ENCODE measurements at regions not wholly inside any gene's neighbourhood (a gene's known extent, or its start where the extent isn't known, plus 50 kb on each side); places are given as distances from the start of the nearest gene placed in this dataset.
A peak's percentile ranks its signal among the peaks of the same experiment; 100 is the strongest.

DNA sequence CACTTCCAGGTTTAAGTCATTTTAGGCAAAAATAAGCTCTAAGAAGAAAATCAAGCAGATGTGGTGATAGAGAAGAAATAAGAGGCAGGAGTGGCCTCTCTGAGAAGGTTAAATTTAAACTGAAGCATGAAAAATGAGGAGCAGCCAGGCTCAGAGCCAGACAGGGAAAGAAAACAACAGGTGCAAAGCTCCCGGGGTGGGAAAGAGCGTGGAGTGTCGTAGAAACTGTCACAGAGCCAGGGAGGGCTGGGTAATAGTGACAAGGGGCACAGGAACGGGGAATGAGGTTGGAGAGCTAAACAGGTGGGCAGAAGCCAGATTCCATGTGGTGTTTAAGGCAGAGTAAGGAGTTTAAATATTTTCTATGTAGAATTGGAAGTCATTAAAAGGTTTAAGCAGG, 132.1 kb upstream of the BLID start:
- no peaks in the 10 kb centered on the region for H3K27me3 ChIP-seq (ENCODE audit: control insufficient read depth, insufficient read depth, low read length)
- peak; percentile 88 for DNase-seq
- peaks cover 24% of the 10 kb centered on the region for H3K4me1 ChIP-seq (ENCODE audit: control insufficient read depth, insufficient read depth, low read length)
- H3K36me3 ChIP-seq (ENCODE audit: control insufficient read depth, insufficient read depth, low read length) = no peaks in the 10 kb centered on the region
- no peak overlapping the region for H3K4me3 ChIP-seq (ENCODE audit: low read length)
- peak overlapping the region; percentile 84 for H3K27ac ChIP-seq (ENCODE audit: low read length)
- no peaks in the 10 kb centered on the region for H3K9me3 ChIP-seq (replicated peaks; ENCODE audit: control insufficient read depth, low read depth, low read length)
- 9% methylated on average over 4 of the region's 4 CpGs for WGBS (ENCODE audit: insufficient coverage)

DNA sequence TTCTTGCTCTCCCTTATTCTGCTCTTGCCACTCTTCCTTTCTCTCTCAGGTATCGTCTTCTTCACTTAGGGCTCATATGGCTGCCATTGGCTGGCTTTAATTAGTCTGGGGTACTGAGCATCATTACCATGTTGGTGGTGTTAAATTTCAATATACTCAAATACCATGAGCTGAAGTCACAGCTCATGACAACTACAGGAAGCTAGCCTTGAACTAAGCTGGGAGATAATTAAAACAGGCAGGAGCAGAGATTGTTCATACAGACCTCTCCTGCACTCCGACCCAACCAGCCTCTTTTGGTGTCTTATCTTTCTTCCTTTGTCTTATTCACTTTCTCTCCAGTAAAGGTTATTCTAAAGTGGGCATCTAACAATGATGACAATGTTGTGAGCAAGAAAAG, 130.9 kb upstream of the BLID start:
- Histone ChIP-seq H3K27me3 (ENCODE audit: control insufficient read depth, insufficient read depth, low read length) (no peaks in the 10 kb centered on the region), H3K27ac (ENCODE audit: low read length) (peak overlapping the region; percentile 72), H3K36me3 (ENCODE audit: control insufficient read depth, insufficient read depth, low read length) (no peaks in the 10 kb centered on the region), H3K4me3 (ENCODE audit: low read length) (no peak overlapping the region), H3K9me3 (replicated peaks; ENCODE audit: control insufficient read depth, low read depth, low read length) (no peaks in the 10 kb centered on the region), H3K4me1 (ENCODE audit: control insufficient read depth, insufficient read depth, low read length) (peaks cover 26% of the 10 kb centered on the region)
- DNase-seq = peak; percentile 25
- no CpG with 5 or more reads among the region's 2 CpGs for WGBS (ENCODE audit: insufficient coverage)

DNA sequence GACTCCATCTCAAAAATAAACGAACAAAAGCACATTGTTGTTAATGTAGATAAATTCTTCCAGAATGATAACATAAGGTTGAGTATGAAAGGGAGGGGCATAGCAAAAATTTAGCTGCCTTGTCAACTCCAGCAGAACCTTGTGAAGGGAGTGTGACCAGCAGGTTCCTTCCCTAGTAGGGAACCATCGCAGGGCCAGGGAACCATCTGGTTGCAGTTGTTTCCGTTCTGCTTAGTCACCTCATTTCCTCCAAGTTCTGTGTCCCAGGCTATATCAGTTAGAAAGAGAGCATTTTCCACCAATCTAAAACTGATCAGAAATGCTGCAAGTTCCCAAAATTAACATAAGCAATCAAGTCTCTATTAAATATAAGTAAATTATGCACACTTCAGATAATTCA, 126.7 kb upstream of the BLID start:
- H3K36me3 ChIP-seq (ENCODE audit: control insufficient read depth, insufficient read depth, low read length) = no peaks in the 10 kb centered on the region
- H3K4me3 ChIP-seq (ENCODE audit: low read length) = no peak overlapping the region
- no peaks in the 10 kb centered on the region for H3K9me3 ChIP-seq (replicated peaks; ENCODE audit: control insufficient read depth, low read depth, low read length)
- WGBS (ENCODE audit: insufficient coverage) = 90% methylated on average over 2 of the region's 3 CpGs
- H3K4me1 ChIP-seq (ENCODE audit: control insufficient read depth, insufficient read depth, low read length) = peaks cover 9% of the 10 kb centered on the region
- DNase-seq = peak; percentile 66
- no peak overlapping the region for H3K27ac ChIP-seq (ENCODE audit: low read length)
- H3K27me3 ChIP-seq (ENCODE audit: control insufficient read depth, insufficient read depth, low read length) = no peaks in the 10 kb centered on the region

DNA sequence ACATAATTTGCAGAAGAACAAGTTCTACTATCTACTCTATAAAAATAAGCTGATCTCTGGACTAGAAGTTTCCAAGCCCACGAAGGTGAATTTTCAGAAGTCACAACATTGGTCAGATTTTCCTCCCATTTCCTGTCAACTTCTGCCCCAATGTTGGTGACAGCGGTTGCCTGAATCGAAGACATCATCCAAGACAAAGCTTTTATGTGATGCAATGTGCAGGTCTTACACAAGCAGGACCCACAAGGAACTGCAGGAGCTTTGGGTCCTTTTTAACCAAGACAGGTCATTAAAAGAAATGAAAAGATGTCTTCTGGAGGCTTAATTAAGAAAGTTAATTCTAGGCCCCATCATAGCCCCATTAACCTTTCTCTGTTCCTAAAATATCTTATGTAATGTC, 125.6 kb upstream of the BLID start:
- 96% methylated on average over 3 of the region's 3 CpGs for WGBS (ENCODE audit: insufficient coverage)
- Histone ChIP-seq H3K36me3 (ENCODE audit: control insufficient read depth, insufficient read depth, low read length) (no peaks in the 10 kb centered on the region), H3K27ac (ENCODE audit: low read length) (no peak overlapping the region), H3K4me3 (ENCODE audit: low read length) (no peak overlapping the region), H3K4me1 (ENCODE audit: control insufficient read depth, insufficient read depth, low read length) (peaks cover 2% of the 10 kb centered on the region), H3K9me3 (replicated peaks; ENCODE audit: control insufficient read depth, low read depth, low read length) (no peaks in the 10 kb centered on the region), H3K27me3 (ENCODE audit: control insufficient read depth, insufficient read depth, low read length) (no peaks in the 10 kb centered on the region)
- no peak for DNase-seq

DNA sequence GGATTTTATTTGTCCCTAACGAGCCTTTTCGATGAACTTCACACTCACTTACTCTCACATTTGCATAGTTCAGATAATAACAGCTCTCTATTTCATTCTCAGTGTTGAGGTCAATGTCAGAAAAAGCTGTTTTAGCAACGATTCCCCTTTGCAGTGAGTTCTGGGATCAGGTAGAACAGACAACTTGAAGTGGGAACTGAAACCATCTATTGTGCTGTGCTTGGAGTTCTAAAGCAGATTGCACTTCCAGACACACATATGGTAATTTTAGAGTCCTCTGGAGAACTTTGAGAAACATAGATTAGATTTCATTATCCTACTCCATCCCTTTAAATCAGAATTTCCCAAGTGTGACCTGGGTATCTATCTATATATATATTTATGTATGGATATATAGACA, 124.6 kb upstream of the BLID start:
- H3K4me1 ChIP-seq (ENCODE audit: control insufficient read depth, insufficient read depth, low read length) = peaks cover 2% of the 10 kb centered on the region
- no CpG with 5 or more reads among the region's 3 CpGs for WGBS (ENCODE audit: insufficient coverage)
- no peaks in the 10 kb centered on the region for H3K9me3 ChIP-seq (replicated peaks; ENCODE audit: control insufficient read depth, low read depth, low read length)
- no peak overlapping the region for H3K4me3 ChIP-seq (ENCODE audit: low read length)
- H3K27me3 ChIP-seq (ENCODE audit: control insufficient read depth, insufficient read depth, low read length) = no peaks in the 10 kb centered on the region
- H3K36me3 ChIP-seq (ENCODE audit: control insufficient read depth, insufficient read depth, low read length) = no peaks in the 10 kb centered on the region
- H3K27ac ChIP-seq (ENCODE audit: low read length) = no peak overlapping the region
- peak; percentile 46 for DNase-seq

DNA sequence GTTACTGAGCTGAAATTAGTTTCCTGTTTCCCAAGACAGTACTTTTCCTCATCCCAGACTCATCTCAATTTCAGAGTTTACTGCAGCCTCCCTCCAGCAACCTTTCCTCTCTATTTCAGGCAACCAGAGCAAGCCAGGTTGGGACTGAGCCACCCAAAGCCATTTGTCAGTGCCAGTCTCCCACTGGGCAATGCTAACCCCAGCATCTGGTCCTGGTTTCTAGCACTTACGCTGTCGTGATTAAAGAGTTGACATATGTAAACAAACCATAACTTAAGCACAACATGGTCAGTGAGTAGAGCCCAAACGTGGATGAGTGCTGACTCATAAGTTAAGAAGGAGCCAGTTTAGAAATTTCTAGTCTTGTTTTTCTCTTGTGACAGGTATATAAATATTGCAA, 119.6 kb upstream of the BLID start:
- H3K36me3 ChIP-seq (ENCODE audit: control insufficient read depth, insufficient read depth, low read length) = no peaks in the 10 kb centered on the region
- H3K9me3 ChIP-seq (replicated peaks; ENCODE audit: control insufficient read depth, low read depth, low read length) = no peaks in the 10 kb centered on the region
- no peak overlapping the region for H3K27ac ChIP-seq (ENCODE audit: low read length)
- H3K4me3 ChIP-seq (ENCODE audit: low read length) = no peak overlapping the region
- H3K4me1 ChIP-seq (ENCODE audit: control insufficient read depth, insufficient read depth, low read length) = no peaks in the 10 kb centered on the region
- DNase-seq = peak; percentile 48
- no CpG with 5 or more reads among the region's 3 CpGs for WGBS (ENCODE audit: insufficient coverage)
- H3K27me3 ChIP-seq (ENCODE audit: control insufficient read depth, insufficient read depth, low read length) = no peaks in the 10 kb centered on the region

DNA sequence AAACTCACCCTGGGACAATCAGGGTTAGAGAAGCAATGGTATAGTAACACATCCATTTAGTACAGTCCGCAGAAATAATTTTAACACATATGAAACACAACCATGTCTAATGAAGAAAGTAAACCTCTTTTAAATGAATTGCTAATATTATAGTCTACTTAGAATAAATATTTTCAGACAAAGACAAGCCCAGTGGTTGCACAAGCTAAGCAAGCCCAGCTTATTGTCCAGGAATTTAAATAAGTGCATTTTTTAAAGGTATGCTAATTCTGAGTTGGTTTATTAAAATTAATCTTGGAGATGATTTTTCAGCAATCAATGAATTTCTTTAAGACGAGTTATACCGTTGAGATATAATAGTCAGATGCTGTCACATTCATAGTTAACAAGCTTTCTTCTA, 118.8 kb upstream of the BLID start:
- Histone ChIP-seq H3K27me3 (ENCODE audit: control insufficient read depth, insufficient read depth, low read length) (no peaks in the 10 kb centered on the region), H3K36me3 (ENCODE audit: control insufficient read depth, insufficient read depth, low read length) (no peaks in the 10 kb centered on the region), H3K4me3 (ENCODE audit: low read length) (no peak overlapping the region), H3K9me3 (replicated peaks; ENCODE audit: control insufficient read depth, low read depth, low read length) (no peaks in the 10 kb centered on the region), H3K27ac (ENCODE audit: low read length) (no peak overlapping the region), H3K4me1 (ENCODE audit: control insufficient read depth, insufficient read depth, low read length) (peaks cover 4% of the 10 kb centered on the region)
- WGBS (ENCODE audit: insufficient coverage) = no CpG with 5 or more reads among the region's 3 CpGs
- no peak for DNase-seq

DNA sequence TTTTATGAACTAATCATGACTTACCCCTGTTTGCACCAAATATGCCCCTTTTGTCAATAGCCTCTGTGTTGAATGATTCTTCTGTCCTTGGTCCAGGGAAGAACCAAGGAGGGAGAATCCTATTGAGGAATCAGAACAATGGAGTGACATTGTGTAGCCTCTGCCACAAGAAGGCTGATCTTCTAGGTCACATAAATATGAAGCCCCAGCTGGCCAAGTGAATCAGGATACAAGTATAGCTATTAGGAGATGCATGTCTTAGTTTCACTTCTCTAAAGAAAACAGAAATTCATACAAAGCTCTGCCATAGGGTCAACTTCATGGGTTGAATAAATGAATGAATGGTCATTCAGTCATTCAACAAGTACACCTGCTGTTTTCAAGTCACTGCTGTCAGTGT, 118.2 kb upstream of the BLID start:
- no peak overlapping the region for H3K27ac ChIP-seq (ENCODE audit: low read length)
- no peaks in the 10 kb centered on the region for H3K36me3 ChIP-seq (ENCODE audit: control insufficient read depth, insufficient read depth, low read length)
- H3K27me3 ChIP-seq (ENCODE audit: control insufficient read depth, insufficient read depth, low read length) = no peaks in the 10 kb centered on the region
- H3K4me3 ChIP-seq (ENCODE audit: low read length) = no peak overlapping the region
- DNase-seq = no peak
- H3K9me3 ChIP-seq (replicated peaks; ENCODE audit: control insufficient read depth, low read depth, low read length) = no peaks in the 10 kb centered on the region
- peaks cover 8% of the 10 kb centered on the region for H3K4me1 ChIP-seq (ENCODE audit: control insufficient read depth, insufficient read depth, low read length)

DNA sequence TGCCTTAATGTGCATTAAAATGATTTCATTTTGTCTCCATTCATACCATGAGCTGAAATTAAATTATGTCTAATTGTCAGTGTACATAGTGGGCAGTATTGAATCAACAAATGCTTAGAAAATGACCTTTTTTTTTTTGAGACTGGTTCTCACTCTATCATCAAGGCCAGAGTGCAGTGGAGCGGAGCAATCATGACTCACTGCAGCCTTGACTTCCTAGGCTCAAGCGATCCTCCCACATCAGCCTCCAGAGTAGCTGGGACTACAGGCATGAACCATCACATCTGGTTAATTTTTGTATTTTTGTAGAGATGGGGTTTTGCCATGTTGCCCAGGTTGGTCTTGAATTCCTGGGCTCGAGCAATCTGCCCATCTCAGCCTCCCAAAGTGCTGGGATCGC, 117.0 kb upstream of the BLID start:
- Histone ChIP-seq H3K4me3 (ENCODE audit: low read length) (no peak overlapping the region), H3K27me3 (ENCODE audit: control insufficient read depth, insufficient read depth, low read length) (no peaks in the 10 kb centered on the region), H3K4me1 (ENCODE audit: control insufficient read depth, insufficient read depth, low read length) (peaks cover 11% of the 10 kb centered on the region), H3K36me3 (ENCODE audit: control insufficient read depth, insufficient read depth, low read length) (no peaks in the 10 kb centered on the region), H3K9me3 (replicated peaks; ENCODE audit: control insufficient read depth, low read depth, low read length) (no peaks in the 10 kb centered on the region), H3K27ac (ENCODE audit: low read length) (no peak overlapping the region)
- no peak for DNase-seq
- WGBS (ENCODE audit: insufficient coverage) = no CpG with 5 or more reads among the region's 4 CpGs

DNA sequence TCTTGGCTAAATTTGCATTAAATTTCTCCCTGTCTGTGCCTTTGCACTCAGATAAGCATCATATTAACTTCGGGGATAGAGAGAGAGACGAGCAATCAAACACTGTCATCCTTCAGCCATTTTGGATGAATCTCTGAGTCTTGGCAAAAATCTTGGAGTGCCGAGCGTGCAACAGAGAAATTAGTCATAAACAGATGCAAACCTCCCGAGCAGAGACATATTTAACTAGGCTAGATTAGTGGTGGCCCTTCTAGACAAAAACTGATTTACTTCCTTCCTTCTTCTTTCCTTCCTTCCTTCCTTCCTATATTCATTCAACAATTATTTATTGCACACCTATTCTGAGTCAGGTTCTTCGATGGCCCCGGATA, 114.4 kb upstream of the BLID start:
- no peak for DNase-seq
- H3K27ac ChIP-seq (ENCODE audit: low read length) = peak overlapping the region; percentile 80
- no peaks in the 10 kb centered on the region for H3K36me3 ChIP-seq (ENCODE audit: control insufficient read depth, insufficient read depth, low read length)
- 78% methylated on average over 4 of the region's 7 CpGs for WGBS (ENCODE audit: insufficient coverage)
- no peaks in the 10 kb centered on the region for H3K9me3 ChIP-seq (replicated peaks; ENCODE audit: control insufficient read depth, low read depth, low read length)
- H3K27me3 ChIP-seq (ENCODE audit: control insufficient read depth, insufficient read depth, low read length) = no peaks in the 10 kb centered on the region
- no peak overlapping the region for H3K4me3 ChIP-seq (ENCODE audit: low read length)
- peaks cover 15% of the 10 kb centered on the region for H3K4me1 ChIP-seq (ENCODE audit: control insufficient read depth, insufficient read depth, low read length)

DNA sequence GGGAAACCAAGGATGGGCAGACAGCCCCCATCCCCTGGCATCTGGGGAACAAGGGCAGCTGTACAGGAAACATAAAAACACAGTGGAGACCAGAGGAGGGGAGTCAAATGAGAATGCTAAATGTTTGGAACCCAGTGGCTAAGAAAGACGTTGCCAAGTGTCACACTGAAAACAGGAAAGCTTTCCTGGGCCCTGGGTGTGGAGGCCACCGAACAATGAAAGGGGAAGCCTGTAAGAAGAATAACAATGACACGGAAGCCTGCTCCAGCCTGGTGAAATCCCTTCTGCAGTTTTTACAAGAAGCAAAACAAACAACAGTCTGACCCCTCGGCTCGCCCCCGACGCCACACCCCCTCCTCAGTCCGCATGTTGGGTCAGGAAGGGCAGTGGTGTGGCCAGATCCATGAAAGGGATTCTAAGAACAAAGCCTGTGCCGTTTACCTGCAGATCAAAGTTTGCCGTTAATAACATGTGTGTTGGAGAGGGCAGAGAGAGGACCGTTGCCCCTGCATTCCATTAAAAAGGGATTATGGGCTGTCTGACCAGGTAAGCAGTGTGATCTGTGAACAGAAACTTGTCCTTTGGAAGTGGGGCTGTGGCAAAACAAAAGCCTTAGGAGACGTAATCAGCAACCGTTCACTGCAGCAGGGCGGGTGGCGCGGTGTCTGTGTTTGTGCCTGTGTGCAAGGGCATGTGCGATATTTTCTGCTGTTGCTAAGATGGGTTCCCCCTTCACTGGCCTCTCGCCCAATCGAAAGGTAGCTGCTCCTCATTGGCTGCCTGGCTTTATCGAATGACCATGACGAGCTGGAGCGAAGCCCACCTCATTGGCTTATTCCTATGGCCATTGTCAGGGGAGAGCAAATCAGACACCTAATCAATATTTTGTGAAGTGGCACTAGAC, 113.7 kb upstream of the BLID start:
- Histone ChIP-seq H3K36me3 (ENCODE audit: control insufficient read depth, insufficient read depth, low read length) (no peaks in the 10 kb centered on the region), H3K27ac (ENCODE audit: low read length) (peak overlapping the region; percentile 80), H3K4me3 (ENCODE audit: low read length) (no peak overlapping the region), H3K9me3 (replicated peaks; ENCODE audit: control insufficient read depth, low read depth, low read length) (no peaks in the 10 kb centered on the region), H3K27me3 (ENCODE audit: control insufficient read depth, insufficient read depth, low read length) (no peaks in the 10 kb centered on the region), H3K4me1 (ENCODE audit: control insufficient read depth, insufficient read depth, low read length) (peaks cover 15% of the 10 kb centered on the region)
- WGBS (ENCODE audit: insufficient coverage) = 57% methylated on average over 17 of the region's 22 CpGs
- peak; percentile 48 for DNase-seq
